HG03575 (cell line): ENCODE measurements at regions not wholly inside any gene's neighbourhood (a gene's known extent, or its start where the extent isn't known, plus 50 kb on each side); places are given as distances from the start of the nearest gene placed in this dataset.
A peak's percentile ranks its signal among the peaks of the same experiment; 100 is the strongest.
"Not testable (repeated sequence)": the region's sequence is repeated elsewhere in the genome, so short reads cannot be mapped to it uniquely, and the experiment has no call there.

Experiments used
- ATAC-seq: cut with Tn5 transposase; IDR thresholded peaks from one replicate; pipeline ENCODE4 v1.9.1; 2021; ENCODE audit not compliant: unreplicated experiment, insufficient number of reproducible peaks, low FRiP score; ENCODE audit errors: extremely low read depth

- no peak for ATAC-seq
Measured at GRCh38 chr14:22106700-22107697, 433.4 kb upstream of the OR4E1 start.

DNA sequence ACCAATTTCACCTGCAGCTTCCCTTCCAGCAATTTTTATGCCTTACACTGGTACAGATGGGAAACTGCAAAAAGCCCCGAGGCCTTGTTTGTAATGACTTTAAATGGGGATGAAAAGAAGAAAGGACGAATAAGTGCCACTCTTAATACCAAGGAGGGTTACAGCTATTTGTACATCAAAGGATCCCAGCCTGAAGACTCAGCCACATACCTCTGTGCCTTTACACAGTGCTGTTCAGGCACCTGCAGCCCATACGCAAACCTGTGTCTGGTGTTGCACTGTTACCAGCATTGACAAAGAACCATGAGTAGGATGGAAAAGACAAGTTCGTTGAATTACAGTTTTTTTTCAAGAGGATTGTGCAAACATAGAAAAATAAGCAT lies 432.0 kb upstream of the OR4E1 start:
- no peak for ATAC-seq

DNA sequence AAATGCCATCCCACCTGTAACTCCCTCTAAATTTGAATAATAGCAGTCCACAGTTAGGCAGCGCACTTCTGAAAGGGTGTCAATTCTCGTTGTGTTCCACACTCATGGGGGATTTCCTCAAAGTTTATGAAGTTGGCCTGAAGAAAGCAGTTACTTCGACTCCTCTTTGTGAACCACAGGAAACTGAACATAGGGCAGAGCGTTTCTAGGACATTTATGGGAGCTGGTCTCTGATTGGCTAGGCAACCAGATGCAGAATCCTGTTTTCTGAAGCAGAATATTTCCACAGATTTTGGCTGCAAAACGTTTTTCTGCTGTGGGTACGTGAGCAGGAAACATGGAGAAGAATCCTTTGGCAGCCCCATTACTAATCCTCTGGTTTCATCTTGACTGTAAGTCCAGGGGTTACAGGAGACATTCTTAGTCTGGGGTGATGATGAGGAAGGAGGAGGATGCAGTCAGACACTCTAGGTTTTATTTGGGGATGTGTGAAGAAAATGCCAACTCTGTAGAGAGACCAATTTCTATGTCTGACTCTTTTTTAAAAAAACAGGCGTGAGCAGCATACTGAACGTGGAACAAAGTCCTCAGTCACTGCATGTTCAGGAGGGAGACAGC lies 431.5 kb upstream of the OR4E1 start:
- ATAC-seq = no peak

DNA sequence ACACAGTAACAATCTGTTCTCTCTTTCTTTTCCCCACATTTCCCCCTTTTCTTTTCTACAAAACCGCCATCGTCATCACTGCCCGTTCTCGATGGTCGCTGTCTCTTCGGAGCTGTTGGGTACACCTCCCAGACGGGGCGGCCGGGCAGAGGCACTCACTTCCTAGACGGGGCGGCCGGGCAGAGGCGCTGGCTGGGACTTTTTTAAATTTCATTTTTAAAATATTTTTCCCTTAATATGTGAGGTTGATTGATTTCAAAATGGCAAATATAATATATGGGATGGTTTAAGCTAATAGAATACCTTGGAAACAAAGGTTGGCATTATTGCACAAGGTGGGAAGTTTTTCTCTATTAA lies 427.1 kb upstream of the OR4E1 start:
- not testable (repeated sequence) for ATAC-seq

DNA sequence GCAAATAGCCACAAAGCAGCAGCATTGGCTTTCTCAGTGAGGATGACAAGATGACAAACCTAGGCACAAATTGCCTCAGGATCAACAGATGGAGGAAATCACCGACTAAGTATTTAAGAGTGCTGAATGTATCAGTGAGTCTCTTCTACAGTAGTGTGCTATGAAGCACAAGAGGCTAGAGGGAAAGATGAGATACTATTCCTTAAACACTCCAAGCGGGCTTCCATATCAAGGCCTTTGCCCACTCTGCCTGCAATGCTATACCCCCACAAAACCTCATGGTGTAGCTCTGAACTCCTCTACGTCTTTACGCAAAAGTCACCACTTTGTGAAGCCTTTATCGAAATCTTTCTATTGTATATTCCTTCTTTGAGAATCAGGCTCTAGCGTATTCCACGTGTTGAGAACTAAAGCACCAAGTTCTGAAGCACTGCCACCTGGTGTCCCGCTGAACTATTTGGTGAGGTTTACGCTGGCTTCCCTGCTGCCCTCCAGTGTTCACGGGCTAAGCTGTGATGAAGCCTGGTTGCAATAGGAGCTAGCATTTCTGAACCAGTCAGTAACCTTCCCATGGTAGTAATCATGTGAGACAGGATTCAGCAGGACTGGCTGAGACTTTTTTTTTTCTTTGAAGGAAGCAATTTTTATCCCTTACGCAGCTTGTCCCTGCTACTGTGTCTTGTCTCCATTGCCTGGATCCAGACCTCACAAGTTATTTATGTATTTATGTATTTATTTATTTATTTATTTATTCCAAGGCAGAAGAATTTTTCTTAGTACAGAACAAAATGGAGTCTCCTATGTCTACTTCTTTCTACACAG lies 426.5 kb upstream of the OR4E1 start:
- ATAC-seq = peak; percentile 55

DNA sequence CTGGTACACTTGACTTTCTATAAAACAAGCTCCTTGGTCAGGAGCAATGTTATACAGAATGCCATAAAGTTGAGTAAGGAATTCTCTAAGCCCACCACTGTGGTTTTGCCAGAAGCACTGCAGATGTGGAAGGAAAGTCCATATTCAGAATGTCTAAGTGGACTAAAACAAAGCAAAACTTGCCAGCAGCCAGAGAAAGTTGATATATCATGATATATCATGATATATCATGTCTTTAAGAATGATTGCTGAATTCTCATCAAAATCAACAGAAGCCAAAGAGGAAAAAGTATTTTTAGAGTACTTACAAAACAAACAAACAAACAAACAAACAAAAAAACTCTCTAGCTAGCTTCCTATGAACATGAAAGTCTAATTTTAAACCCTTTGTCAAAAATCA lies 424.8 kb upstream of the OR4E1 start:
- no peak for ATAC-seq

- ATAC-seq = no peak
Measured at GRCh38 chr14:22097586-22098292, 424.1 kb upstream of the OR4E1 start.

GRCh38 chr14:22097072-22097471 lies 423.5 kb upstream of the OR4E1 start:
- no peak for ATAC-seq

DNA sequence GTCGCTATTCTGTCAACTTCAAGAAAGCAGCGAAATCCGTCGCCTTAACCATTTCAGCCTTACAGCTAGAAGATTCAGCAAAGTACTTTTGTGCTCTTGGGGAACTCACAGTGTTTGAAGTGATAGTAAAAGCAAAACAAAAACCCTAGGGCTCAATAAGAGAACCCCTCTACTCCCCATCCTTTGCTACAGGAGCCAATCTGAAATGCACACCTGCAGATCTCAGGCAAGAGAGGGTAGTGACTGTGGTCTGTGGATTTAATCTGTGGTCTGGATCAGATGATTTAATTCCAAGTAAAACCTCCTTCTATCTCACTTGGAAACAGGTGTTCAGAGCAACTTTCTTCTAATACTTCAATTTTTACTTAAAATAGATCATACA lies 422.9 kb upstream of the OR4E1 start:
- no peak for ATAC-seq

DNA sequence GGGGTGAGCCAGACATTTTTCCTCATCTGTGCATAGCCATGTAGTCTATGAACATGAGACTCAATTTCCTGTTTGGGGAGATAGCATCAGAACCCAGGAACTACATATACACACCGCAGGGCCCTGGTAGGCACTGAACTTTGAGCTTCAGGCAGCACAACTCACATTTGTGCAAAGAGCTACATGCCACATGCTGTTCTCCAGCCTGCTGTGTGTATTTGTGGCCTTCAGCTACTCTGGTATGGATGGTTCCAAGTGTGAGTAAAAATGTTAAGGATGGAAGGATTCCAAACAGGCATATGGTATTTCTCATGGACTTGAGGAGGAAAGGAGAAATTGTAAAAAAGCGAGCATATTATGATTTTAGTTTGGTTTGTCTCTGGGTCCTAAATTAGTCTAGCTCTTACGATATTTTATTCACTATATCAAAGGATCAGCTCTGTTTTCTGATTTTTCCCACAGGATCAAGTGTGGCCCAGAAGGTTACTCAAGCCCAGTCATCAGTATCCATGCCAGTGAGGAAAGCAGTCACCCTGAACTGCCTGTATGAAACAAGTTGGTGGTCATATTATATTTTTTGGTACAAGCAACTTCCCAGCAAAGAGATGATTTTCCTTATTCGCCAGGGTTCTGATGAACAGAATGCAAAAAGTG lies 422.4 kb upstream of the OR4E1 start:
- no peak for ATAC-seq

- no peak for ATAC-seq
Measured at GRCh38 chr14:22089940-22090339, 416.3 kb upstream of the OR4E1 start.

DNA sequence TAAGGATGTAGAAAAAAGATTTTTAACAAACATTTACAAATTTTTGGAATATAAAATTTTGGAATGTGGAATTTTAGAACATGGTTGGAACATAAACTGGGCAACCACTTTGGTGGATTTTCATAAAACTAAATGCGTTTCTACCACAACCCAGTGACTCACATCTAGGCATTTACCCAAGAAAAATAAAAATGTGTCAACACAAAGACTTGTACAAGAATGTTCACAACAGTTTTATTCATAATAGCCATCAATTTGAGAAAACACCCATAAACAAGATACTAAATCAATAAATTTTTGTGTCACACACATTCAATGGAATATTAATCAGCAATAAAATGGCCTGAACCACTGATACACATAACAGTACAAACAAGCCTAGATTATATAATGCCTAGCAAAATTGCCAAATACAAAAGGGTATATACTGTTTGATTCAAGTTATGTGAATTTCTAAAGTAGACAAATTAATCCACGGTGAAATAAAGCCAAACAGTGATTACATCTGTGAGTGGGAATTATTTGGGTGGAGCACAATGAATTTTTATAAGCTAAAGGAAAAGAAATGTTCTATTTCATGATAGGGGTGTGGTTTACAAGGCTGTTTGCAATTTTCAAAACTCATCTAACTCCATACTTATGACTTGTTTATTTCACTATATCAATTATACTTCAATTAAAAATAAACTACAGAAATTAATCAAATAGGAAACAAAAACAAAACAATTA lies 415.2 kb upstream of the OR4E1 start:
- no peak for ATAC-seq

- ATAC-seq = no peak
Measured at GRCh38 chr14:22086131-22086530, 412.5 kb upstream of the OR4E1 start.

GRCh38 chr14:22084393-22085281 lies 411.0 kb upstream of the OR4E1 start:
- no peak for ATAC-seq

DNA sequence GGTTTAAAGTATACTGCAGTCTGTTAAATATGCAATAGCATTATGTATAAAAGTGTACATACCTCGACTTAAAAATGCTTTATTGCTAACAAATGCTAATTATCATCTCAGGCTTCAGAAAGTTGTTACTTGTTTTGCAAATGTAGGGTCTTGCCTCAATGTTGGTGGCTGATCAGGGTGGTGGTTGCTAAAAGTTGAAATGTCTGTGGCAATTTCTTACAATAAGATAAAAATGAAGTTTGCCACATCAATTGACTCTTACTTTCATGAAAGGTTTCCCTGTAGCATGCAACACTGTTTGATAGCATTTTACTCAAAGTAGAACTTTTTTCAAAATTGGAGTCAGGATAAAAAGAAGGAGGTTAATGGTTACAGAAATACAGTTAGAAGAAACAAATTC lies 407.7 kb upstream of the OR4E1 start:
- no peak for ATAC-seq

- no peak for ATAC-seq
Measured at GRCh38 chr14:22079766-22080165, 406.1 kb upstream of the OR4E1 start.

DNA sequence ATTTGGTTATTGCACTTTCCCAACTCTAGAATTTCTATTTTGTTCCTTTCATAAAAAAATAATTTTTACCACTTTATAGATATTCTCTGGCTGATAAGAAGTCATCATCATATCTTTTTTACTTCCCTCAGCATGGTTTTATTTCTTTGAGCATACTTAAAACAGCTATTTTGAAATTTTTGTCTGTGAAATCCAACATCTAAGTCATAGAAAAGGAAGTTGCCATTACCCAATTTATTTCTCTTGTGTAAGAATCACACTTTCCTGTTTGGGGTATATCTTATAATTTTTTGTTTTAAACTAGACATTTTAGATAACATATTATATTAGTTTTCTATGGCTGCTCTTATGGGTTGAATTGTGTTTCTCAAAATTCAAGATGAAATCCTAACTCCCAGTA lies 400.2 kb upstream of the OR4E1 start:
- no peak for ATAC-seq
